BJ (cell line): ENCODE measurements at regions not wholly inside any gene's neighbourhood (a gene's known extent, or its start where the extent isn't known, plus 50 kb on each side); places are given as distances from the start of the nearest gene placed in this dataset.
A peak's percentile ranks its signal among the peaks of the same experiment; 100 is the strongest.

Source experiments
- CTCF ChIA-PET: fragments of 350-600 bp; formaldehyde crosslinking; extraction: SDS; loops from one replicate; lab custom pipeline; 2021; ENCODE audit warnings: antibody characterized with exemption, inconsistent platforms; lab: Yijun Ruan, JAX
- POLR2A ChIA-PET: fragments of 300-600 bp; sonication (Branson Sonifier 250); formaldehyde crosslinking; extraction: SDS; loops from one replicate; lab custom pipeline; 2021; ENCODE audit warnings: antibody characterized with exemption; lab: Charles Lee
- DNase-seq: peaks from one replicate; pipeline ENCODE4 v3.0.0-alpha.2; 2011; ENCODE audit warnings: low read depth
- H3K27me3 ChIP-seq: 2 replicates; pipeline ENCODE4 v1.6.0; 2011; ENCODE audit warnings: low read length; ENCODE audit not compliant: control insufficient read depth, insufficient read depth
- H3K36me3 ChIP-seq: 2 replicates; pipeline ENCODE4 v1.5.1; 2011; ENCODE audit warnings: low read length; ENCODE audit not compliant: control insufficient read depth, insufficient read depth
- H3K4me3 ChIP-seq: 2 replicates; pipeline ENCODE4 v1.5.1; 2011; ENCODE audit warnings: low read depth, mild to moderate bottlenecking, control low read depth, low read length
- CTCF ChIP-seq: IDR thresholded peaks from 2 replicates; pipeline ENCODE4 v1.5.1; 2011; ENCODE audit warnings: low read depth, mild to moderate bottlenecking, control low read depth, inconsistent platforms, low read length, moderate library complexity; ENCODE audit not compliant: insufficient read depth

GRCh38 chr4:128471576-128471975 is 184.0 kb upstream of the PGRMC2 start:
- Histone ChIP-seq H3K27me3 (no peaks in the 10 kb centered on the region), H3K36me3 (no peaks in the 10 kb centered on the region), H3K4me3 (no peak overlapping the region)
- CTCF ChIA-PET: interaction anchor here (0.9 to 2.4 kb wide), 3 partner anchors 8 to 130 kb away, joined by 3 to 11 read pairs (median 9); no protein-coding TSS in a partner anchor
- no peak for TF ChIP-seq CTCF
- no peak for DNase-seq
- POLR2A ChIA-PET: interaction anchor here (0.7 kb wide), 1 partner anchor 341 kb away, joined by 7 read pairs; no protein-coding TSS in a partner anchor

GRCh38 chr4:128470492-128471053 is 183.0 kb upstream of the PGRMC2 start:
- no peak for DNase-seq
- H3K27me3 ChIP-seq: no peaks in the 10 kb centered on the region
- POLR2A ChIA-PET: no interaction called here
- CTCF ChIA-PET: interaction anchor here (0.9 to 2.4 kb wide), 3 partner anchors 9 to 131 kb away, joined by 3 to 11 read pairs (median 9); no protein-coding TSS in a partner anchor
- no peak overlapping the region for H3K4me3 ChIP-seq
- TF ChIP-seq CTCF: no peak
- no peaks in the 10 kb centered on the region for H3K36me3 ChIP-seq

- TF ChIP-seq CTCF: no peak
- CTCF ChIA-PET: no interaction called here
- peak; percentile 72 for DNase-seq
- Histone ChIP-seq H3K36me3 (no peaks in the 10 kb centered on the region), H3K4me3 (no peak overlapping the region), H3K27me3 (no peaks in the 10 kb centered on the region)
- POLR2A ChIA-PET: no interaction called here
Observed at GRCh38 chr4:128468123-128468989, 180.7 kb upstream of the PGRMC2 start.

GRCh38 chr4:128465523-128465922 is 177.9 kb upstream of the PGRMC2 start:
- Histone ChIP-seq H3K36me3 (no peaks in the 10 kb centered on the region), H3K27me3 (no peaks in the 10 kb centered on the region), H3K4me3 (no peak overlapping the region)
- no peak for TF ChIP-seq CTCF
- CTCF ChIA-PET: interaction anchor here (2.2 kb wide), 1 partner anchor 11 kb away, joined by 10 read pairs; no protein-coding TSS in a partner anchor
- POLR2A ChIA-PET: no interaction called here
- DNase-seq: no peak

GRCh38 chr4:128463006-128463405 is 175.4 kb upstream of the PGRMC2 start:
- no peak for DNase-seq
- Histone ChIP-seq H3K27me3 (no peaks in the 10 kb centered on the region), H3K36me3 (no peaks in the 10 kb centered on the region), H3K4me3 (no peak overlapping the region)
- POLR2A ChIA-PET: no interaction called here
- CTCF ChIA-PET: interaction anchor here (0.6 kb wide), 1 partner anchor 8 kb away, joined by 4 read pairs; no protein-coding TSS in a partner anchor
- no peak for TF ChIP-seq CTCF
